GM12873 (cell line): ENCODE measurements at regions not wholly inside any gene's neighbourhood (a gene's known extent, or its start where the extent isn't known, plus 50 kb on each side); places are given as distances from the start of the nearest gene placed in this dataset.

Experiments used
- TF ChIP-seq, protein P1 (sequence below): IDR thresholded peaks from 2 replicates; pipeline ENCODE4 v1.5.1; 2012; ENCODE audit warnings: low read depth, mild to moderate bottlenecking, moderate library complexity, low read length, control low read depth; ENCODE audit not compliant: insufficient read depth; ENCODE audit errors: missing control alignments

- TF ChIP-seq, protein P1, sequence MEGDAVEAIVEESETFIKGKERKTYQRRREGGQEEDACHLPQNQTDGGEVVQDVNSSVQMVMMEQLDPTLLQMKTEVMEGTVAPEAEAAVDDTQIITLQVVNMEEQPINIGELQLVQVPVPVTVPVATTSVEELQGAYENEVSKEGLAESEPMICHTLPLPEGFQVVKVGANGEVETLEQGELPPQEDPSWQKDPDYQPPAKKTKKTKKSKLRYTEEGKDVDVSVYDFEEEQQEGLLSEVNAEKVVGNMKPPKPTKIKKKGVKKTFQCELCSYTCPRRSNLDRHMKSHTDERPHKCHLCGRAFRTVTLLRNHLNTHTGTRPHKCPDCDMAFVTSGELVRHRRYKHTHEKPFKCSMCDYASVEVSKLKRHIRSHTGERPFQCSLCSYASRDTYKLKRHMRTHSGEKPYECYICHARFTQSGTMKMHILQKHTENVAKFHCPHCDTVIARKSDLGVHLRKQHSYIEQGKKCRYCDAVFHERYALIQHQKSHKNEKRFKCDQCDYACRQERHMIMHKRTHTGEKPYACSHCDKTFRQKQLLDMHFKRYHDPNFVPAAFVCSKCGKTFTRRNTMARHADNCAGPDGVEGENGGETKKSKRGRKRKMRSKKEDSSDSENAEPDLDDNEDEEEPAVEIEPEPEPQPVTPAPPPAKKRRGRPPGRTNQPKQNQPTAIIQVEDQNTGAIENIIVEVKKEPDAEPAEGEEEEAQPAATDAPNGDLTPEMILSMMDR = no peak
These were observed 1401.4 kb upstream of the PRMT6 start for GRCh38 chr1:105655032-105655431.

DNA sequence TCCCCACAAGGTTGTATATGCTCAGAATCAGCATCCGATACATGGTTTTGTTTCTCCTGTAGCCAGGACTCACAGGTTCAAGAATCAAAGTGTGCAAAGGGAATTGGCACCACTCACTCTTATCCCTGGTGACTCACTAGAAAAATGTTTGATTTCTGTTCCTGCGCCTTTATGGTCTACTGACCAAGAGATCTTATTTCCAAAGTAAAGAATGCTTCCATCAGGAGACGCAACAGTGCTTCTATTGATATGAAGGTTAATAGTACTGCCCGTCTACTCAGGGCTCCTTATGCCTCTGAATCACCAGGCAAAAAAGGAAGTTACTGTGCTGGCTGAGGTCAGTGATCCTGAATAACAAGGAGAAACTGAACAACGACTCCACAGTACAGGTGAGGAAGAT, 1392.0 kb upstream of the PRMT6 start:
- TF ChIP-seq, protein P1 = no peak

DNA sequence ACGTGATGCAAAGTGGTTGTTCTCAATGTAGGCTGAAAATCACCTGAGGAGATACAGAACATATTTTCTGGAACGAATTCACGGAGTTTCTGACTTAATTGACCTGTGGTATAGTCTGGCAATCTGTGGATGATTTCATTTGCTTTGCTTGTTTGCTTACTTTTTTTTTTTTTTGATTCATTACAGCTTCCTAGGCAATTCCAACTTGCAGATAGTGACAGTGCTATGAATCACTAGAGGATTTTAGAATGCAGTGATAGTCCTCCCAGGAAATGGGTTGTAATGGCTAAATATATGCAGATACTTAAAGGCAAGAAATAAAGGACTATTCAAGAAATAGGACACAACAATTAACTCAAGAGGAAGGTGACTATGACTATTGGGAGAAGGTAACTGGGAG, 1378.1 kb upstream of the PRMT6 start:
- TF ChIP-seq, protein P1 = no peak

DNA sequence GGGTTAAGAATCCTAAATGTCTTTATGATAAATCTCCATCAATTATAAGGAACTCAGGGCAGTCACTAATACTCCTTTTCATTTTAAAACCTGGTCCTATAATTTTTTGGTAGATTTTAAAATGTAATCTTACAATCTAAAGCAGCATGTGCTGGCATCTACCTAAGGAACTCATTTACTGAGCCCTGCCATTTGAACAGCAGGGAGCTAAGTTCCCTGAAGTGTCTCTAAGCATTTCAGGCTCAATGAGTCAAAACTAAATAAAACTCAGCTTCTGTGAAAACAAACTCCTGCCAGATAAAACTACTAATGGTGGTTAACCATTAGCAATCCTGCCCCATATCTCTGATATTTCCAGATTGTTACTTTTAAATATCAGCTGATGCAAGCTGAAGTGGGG, 1371.8 kb upstream of the PRMT6 start:
- TF ChIP-seq, protein P1 = no peak

- TF ChIP-seq, protein P1 = no peak
These were observed 1370.4 kb upstream of the PRMT6 start for GRCh38 chr1:105686026-105686425.

- TF ChIP-seq, protein P1 = no peak
These were observed 1369.4 kb upstream of the PRMT6 start for GRCh38 chr1:105686874-105687690.

GRCh38 chr1:105700723-105701122, 1355.8 kb upstream of the PRMT6 start:
- TF ChIP-seq, protein P1 = no peak
